CD14-positive monocyte (primary cell): ENCODE measurements at regions not wholly inside any gene's neighbourhood (a gene's known extent, or its start where the extent isn't known, plus 50 kb on each side); places are given as distances from the start of the nearest gene placed in this dataset.

ENCODE experiments used
- DNase-seq, 3 donors: peaks; one replicate each; pipeline ENCODE4 v3.0.0-alpha.2; 2011 to 2022
- H2AFZ ChIP-seq: 2 replicates; pipeline ENCODE4 v1.6.0; 2012; ENCODE audit warnings: mild to moderate bottlenecking, low read depth, low read length, inconsistent platforms; ENCODE audit not compliant: insufficient read depth, poor library complexity, severe bottlenecking
- H3K27ac ChIP-seq, 2 donors: 1 replicate in 1 of 2; 2 replicates in 1 of 2; pipeline ENCODE4 v1.5.1; 2012 to 2013; ENCODE audit warnings: low read length in 2 of 2, control low read depth in 1 of 2, inconsistent platforms in 1 of 2, low read depth in 1 of 2, mild to moderate bottlenecking in 1 of 2
- H3K27me3 ChIP-seq, 2 donors: one replicate each; pipeline versions ENCODE4 v1.6.0 to v1.6.1; 2011 to 2013; ENCODE audit warnings: low read length in 2 of 2; ENCODE audit not compliant: control insufficient read depth in 2 of 2, insufficient read depth in 2 of 2
- H3K36me3 ChIP-seq, 2 donors: replicated peaks in 1 of 2; 1 replicate in 1 of 2; 2 replicates in 1 of 2; pipeline versions ENCODE4 v1.5.1 to v1.6.1; 2012 to 2013; ENCODE audit warnings: low read length in 2 of 2, control low read depth in 1 of 2, inconsistent platforms in 1 of 2, mild to moderate bottlenecking in 1 of 2; ENCODE audit not compliant: insufficient read depth in 2 of 2, control insufficient read depth in 1 of 2
- H3K4me1 ChIP-seq, 2 donors: 1 replicate in 1 of 2; 2 replicates in 1 of 2; pipeline versions ENCODE4 v1.5.1 to v1.6.1; 2012 to 2013; ENCODE audit warnings: low read length in 2 of 2, control low read depth in 1 of 2, inconsistent platforms in 1 of 2, mild to moderate bottlenecking in 1 of 2, moderate library complexity in 1 of 2; ENCODE audit not compliant: insufficient read depth in 2 of 2, control insufficient read depth in 1 of 2
- H3K4me2 ChIP-seq: replicated peaks from 2 replicates; pipeline ENCODE3; 2012; ENCODE audit warnings: low read length, moderate library complexity, mild to moderate bottlenecking; ENCODE audit not compliant: poor library complexity, severe bottlenecking; ENCODE audit errors: extremely low read depth
- H3K4me3 ChIP-seq, 3 experiments: fragments of 200-600 bp in 1 of 3; sonication (generic) in 1 of 3; replicated peaks in 1 of 3; 1 replicate in 2 of 3; 2 replicates in 1 of 3; pipeline ENCODE4 v1.5.1; 2011 to 2013; ENCODE audit warnings: low read length in 3 of 3, mild to moderate bottlenecking in 3 of 3, control low read depth in 2 of 3, low read depth in 2 of 3, inconsistent platforms in 1 of 3, moderate library complexity in 1 of 3
- H3K79me2 ChIP-seq: 2 replicates; pipeline ENCODE4 v1.6.0; 2012; ENCODE audit warnings: mild to moderate bottlenecking, control low read depth, inconsistent platforms, low read length, moderate library complexity; ENCODE audit not compliant: insufficient read depth
- H3K9ac ChIP-seq: 2 replicates; pipeline ENCODE4 v1.6.0; 2017; ENCODE audit warnings: low read length, mild to moderate bottlenecking; ENCODE audit not compliant: insufficient read depth, poor library complexity, severe bottlenecking
- H3K9me3 ChIP-seq, 2 donors: replicated peaks in 1 of 2; 1 replicate in 1 of 2; 2 replicates in 1 of 2; pipeline versions ENCODE4 v1.5.1 to v1.6.1; 2012 to 2013; ENCODE audit warnings: low read length in 2 of 2, control low read depth in 1 of 2; ENCODE audit not compliant: control insufficient read depth in 1 of 2, insufficient read depth in 1 of 2
- H4K20me1 ChIP-seq: 2 replicates; pipeline ENCODE4 v1.6.0; 2012; ENCODE audit warnings: mild to moderate bottlenecking, low read length, control low read depth, moderate library complexity; ENCODE audit not compliant: insufficient read depth
- H3K27ac Mint-ChIP-seq, 7 donors: one replicate each; pipeline ENCODE4 v1.8.0; 2020; ENCODE audit warnings: mild to moderate bottlenecking in 7 of 7, mixed read lengths in 7 of 7, moderate library complexity in 6 of 7, inconsistent platforms in 2 of 7
- H3K27me3 Mint-ChIP-seq, 3 donors: one replicate each; pipeline ENCODE4 v1.8.0; 2021 to 2022; ENCODE audit warnings: low read depth in 3 of 3, mild to moderate bottlenecking in 3 of 3, mixed read lengths in 3 of 3, moderate library complexity in 3 of 3, inconsistent platforms in 1 of 3
- H3K36me3 Mint-ChIP-seq, 2 donors: one replicate each; pipeline ENCODE4 v1.8.0; 2020; ENCODE audit warnings: mixed read lengths in 2 of 2, inconsistent platforms in 1 of 2, mild to moderate bottlenecking in 1 of 2
- H3K4me1 Mint-ChIP-seq: one replicate; pipeline ENCODE4 v1.8.0; 2020; ENCODE audit warnings: mild to moderate bottlenecking, mixed read lengths
- H3K4me3 Mint-ChIP-seq, 2 donors: one replicate each; pipeline ENCODE4 v1.8.0; 2020; ENCODE audit warnings: mild to moderate bottlenecking in 2 of 2, mixed read lengths in 2 of 2, moderate library complexity in 1 of 2
- H3K9me3 Mint-ChIP-seq, 7 donors: one replicate each; pipeline ENCODE4 v1.8.0; 2020 to 2022; ENCODE audit warnings: mixed read lengths in 7 of 7, mild to moderate bottlenecking in 6 of 7, moderate library complexity in 6 of 7, inconsistent platforms in 2 of 7
- CTCF ChIP-seq: fragments of 200-600 bp; IDR thresholded peaks from one replicate; pipeline ENCODE4 v1.8.0; 2022; ENCODE audit warnings: antibody characterized with exemption, mild to moderate bottlenecking
- WGBS: methylation state at CpG from one replicate; pipeline ENCODE4 v1.1.5; 2013; ENCODE audit warnings: missing lambda C conversion rate; ENCODE audit not compliant: insufficient coverage; 5-methylcytosine and 5-hydroxymethylcytosine counted together
- intact Hi-C, 2 donors: fragments of 100-400 bp; cut with micrococcal nuclease; formaldehyde crosslinking; loops; one replicate each; pipeline versions ENCODE4 v1.15.0 to v1.15.1; 2023

DNA sequence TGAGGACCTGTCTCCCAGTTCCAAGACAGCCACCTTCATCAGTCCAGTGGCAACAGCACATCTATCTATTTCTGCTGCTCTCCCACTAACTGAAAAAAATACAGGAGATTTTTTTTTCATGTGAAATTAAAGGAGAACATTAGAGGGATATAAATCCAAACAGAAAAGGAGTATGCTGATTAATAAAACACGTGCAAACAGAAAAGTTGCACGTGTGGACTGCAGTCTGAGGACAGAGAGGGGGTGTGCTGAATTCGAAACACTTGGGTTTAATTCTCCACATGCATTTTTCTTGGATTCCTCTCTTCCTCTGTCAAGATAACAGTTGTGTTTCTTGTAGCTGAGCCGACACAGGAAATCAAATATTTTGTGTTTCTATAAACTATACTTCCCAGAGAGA, 113.4 kb downstream of the CYRIA start:
- intact Hi-C loops: loop anchor here (5.0 to 10.0 kb wide), 2 partner anchors 203 to 205 kb away; no protein-coding TSS in a partner anchor
- no peak overlapping the region for H3K4me3 ChIP-seq
- Mint-ChIP-seq H3K36me3 (peaks cover 75% of the 10 kb centered on the region in 2 donors), H3K4me3 (no peak overlapping the region), H3K27me3 (no peaks in the 10 kb centered on the region), H3K9me3 (no peaks in the 10 kb centered on the region), H3K4me1 (peaks cover 2% of the 10 kb centered on the region), H3K27ac (no peak overlapping the region)
- H3K4me1 ChIP-seq: no peaks in the 10 kb centered on the region
- no peak overlapping the region for H2AFZ ChIP-seq
- no CpG with 5 or more reads among the region's 4 CpGs for WGBS
- H4K20me1 ChIP-seq: peaks cover 72% of the 10 kb centered on the region
- H3K27me3 ChIP-seq: no peaks in the 10 kb centered on the region
- no peaks in the 10 kb centered on the region for H3K9me3 ChIP-seq
- H3K79me2 ChIP-seq: no peaks in the 10 kb centered on the region
- no peak for TF ChIP-seq CTCF
- no peak overlapping the region for H3K9ac ChIP-seq
- H3K36me3 ChIP-seq: peaks cover 60 to 83% of the 10 kb centered on the region in 2 donors
- H3K27ac ChIP-seq: no peak overlapping the region
- DNase-seq: no peak
- no peak overlapping the region for H3K4me2 ChIP-seq

GRCh38 chr2:16548036-16548435, 117.6 kb downstream of the CYRIA start:
- H3K9me3 ChIP-seq: no peaks in the 10 kb centered on the region
- no peak overlapping the region for H3K4me2 ChIP-seq
- H3K4me3 ChIP-seq: no peak overlapping the region
- H3K4me3 Mint-ChIP-seq: no peak overlapping the region
- no peaks in the 10 kb centered on the region for H3K79me2 ChIP-seq
- H3K4me1 ChIP-seq: no peaks in the 10 kb centered on the region
- DNase-seq: no peak
- H3K27ac Mint-ChIP-seq: no peak overlapping the region
- no peaks in the 10 kb centered on the region for H3K4me1 Mint-ChIP-seq
- no peak for TF ChIP-seq CTCF
- intact Hi-C loops: no loop called here
- H3K9ac ChIP-seq: no peak overlapping the region
- peaks cover 0 to 8% (median 1%) of the 10 kb centered on the region in 3 donors for H3K27me3 Mint-ChIP-seq
- peaks cover 40 to 41% of the 10 kb centered on the region in 2 donors for H3K36me3 Mint-ChIP-seq
- peaks cover 0 to 3% of the 10 kb centered on the region in 2 donors for H3K27me3 ChIP-seq
- peaks cover 25 to 41% of the 10 kb centered on the region in 2 donors for H3K36me3 ChIP-seq
- no peak overlapping the region for H3K27ac ChIP-seq
- H2AFZ ChIP-seq: no peak overlapping the region
- H4K20me1 ChIP-seq: peaks cover 41% of the 10 kb centered on the region
- WGBS: 100% methylated on average over 1 of the region's 2 CpGs
- no peaks in the 10 kb centered on the region for H3K9me3 Mint-ChIP-seq
